Ishikawa (cell line): ENCODE measurements at regions not wholly inside any gene's neighbourhood (a gene's known extent, or its start where the extent isn't known, plus 50 kb on each side); places are given as distances from the start of the nearest gene placed in this dataset.

Experiments used
- CREB1 ChIP-seq: IDR thresholded peaks from 2 replicates; pipeline ENCODE4 v1.6.1; 2012; ENCODE audit warnings: low read depth
- EGR1 ChIP-seq: IDR thresholded peaks from 2 replicates; pipeline ENCODE4 v1.6.1; 2012
- EP300 ChIP-seq: IDR thresholded peaks from 2 replicates; pipeline ENCODE4 v1.6.1; 2012; ENCODE audit warnings: borderline replicate concordance
- RAD21 ChIP-seq: IDR thresholded peaks from 2 replicates; pipeline ENCODE4 v1.6.1; 2012; ENCODE audit warnings: low read depth
- REST ChIP-seq: IDR thresholded peaks from 2 replicates; pipeline ENCODE4 v1.6.1; 2012; ENCODE audit warnings: low read depth, mild to moderate bottlenecking
- TAF1 ChIP-seq: IDR thresholded peaks from 2 replicates; pipeline ENCODE4 v1.6.1; 2012; ENCODE audit warnings: low read depth, mild to moderate bottlenecking
- YY1 ChIP-seq: IDR thresholded peaks from 2 replicates; pipeline ENCODE4 v1.6.1; 2012; ENCODE audit warnings: low read depth
- TF ChIP-seq, protein P1 (sequence below): IDR thresholded peaks from 2 replicates; pipeline ENCODE4 v1.6.1; 2012
- TF ChIP-seq, protein P2 (sequence below): IDR thresholded peaks from 2 replicates; pipeline ENCODE4 v1.6.1; 2012

- TF ChIP-seq YY1: no peak
- TF ChIP-seq RAD21: no peak
- TF ChIP-seq CREB1: no peak
- TF ChIP-seq, protein P1, sequence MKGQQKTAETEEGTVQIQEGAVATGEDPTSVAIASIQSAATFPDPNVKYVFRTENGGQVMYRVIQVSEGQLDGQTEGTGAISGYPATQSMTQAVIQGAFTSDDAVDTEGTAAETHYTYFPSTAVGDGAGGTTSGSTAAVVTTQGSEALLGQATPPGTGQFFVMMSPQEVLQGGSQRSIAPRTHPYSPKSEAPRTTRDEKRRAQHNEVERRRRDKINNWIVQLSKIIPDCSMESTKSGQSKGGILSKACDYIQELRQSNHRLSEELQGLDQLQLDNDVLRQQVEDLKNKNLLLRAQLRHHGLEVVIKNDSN: no peak
- TF ChIP-seq EP300: no peak
- no peak for TF ChIP-seq REST
- TF ChIP-seq, protein P2, sequence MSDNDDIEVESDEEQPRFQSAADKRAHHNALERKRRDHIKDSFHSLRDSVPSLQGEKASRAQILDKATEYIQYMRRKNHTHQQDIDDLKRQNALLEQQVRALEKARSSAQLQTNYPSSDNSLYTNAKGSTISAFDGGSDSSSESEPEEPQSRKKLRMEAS: no peak
- TF ChIP-seq EGR1: no peak
- TF ChIP-seq TAF1: no peak
Observed at GRCh38 chr5:96247097-96247701, 185.8 kb downstream of the PCSK1 start.
